ENCODE measurements at regions not wholly inside any gene's neighbourhood (a gene's known extent, or its start where the extent isn't known, plus 50 kb on each side); places are given as distances from the start of the nearest gene placed in this dataset.

- H3K27me3 ChIP-seq, result no peaks in the 10 kb centered on the region
- no peak overlapping the region for H3K27ac ChIP-seq
- H3K9me3 ChIP-seq, result no peaks in the 10 kb centered on the region
- TF ChIP-seq POLR2A (IDR thresholded peaks at IDR 0.05) (no peak), EP300 (IDR thresholded peaks at IDR 0.05) (no peak)
- TF ChIP-seq, protein P1, sequence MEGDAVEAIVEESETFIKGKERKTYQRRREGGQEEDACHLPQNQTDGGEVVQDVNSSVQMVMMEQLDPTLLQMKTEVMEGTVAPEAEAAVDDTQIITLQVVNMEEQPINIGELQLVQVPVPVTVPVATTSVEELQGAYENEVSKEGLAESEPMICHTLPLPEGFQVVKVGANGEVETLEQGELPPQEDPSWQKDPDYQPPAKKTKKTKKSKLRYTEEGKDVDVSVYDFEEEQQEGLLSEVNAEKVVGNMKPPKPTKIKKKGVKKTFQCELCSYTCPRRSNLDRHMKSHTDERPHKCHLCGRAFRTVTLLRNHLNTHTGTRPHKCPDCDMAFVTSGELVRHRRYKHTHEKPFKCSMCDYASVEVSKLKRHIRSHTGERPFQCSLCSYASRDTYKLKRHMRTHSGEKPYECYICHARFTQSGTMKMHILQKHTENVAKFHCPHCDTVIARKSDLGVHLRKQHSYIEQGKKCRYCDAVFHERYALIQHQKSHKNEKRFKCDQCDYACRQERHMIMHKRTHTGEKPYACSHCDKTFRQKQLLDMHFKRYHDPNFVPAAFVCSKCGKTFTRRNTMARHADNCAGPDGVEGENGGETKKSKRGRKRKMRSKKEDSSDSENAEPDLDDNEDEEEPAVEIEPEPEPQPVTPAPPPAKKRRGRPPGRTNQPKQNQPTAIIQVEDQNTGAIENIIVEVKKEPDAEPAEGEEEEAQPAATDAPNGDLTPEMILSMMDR (IDR thresholded peaks at IDR 0.05), result no peak
- intact Hi-C loops (cut with DNase I), result no loop called here
- no peak for DNase-seq
- 71 to 77% (median 74%) methylated on average over 8 of the region's 8 CpGs for WGBS, 3 donors
- H3K4me3 ChIP-seq, result no peak overlapping the region
- no peaks in the 10 kb centered on the region for H3K36me3 ChIP-seq
- no peaks in the 10 kb centered on the region for H3K4me1 ChIP-seq (ENCODE audit: insufficient read depth)
Observed at GRCh38 chr2:40546439-40547191, 94.7 kb upstream of the SLC8A1 start.

- no peak for DNase-seq
- intact Hi-C loops (cut with DNase I), result no loop called here
- no peaks in the 10 kb centered on the region for H3K36me3 ChIP-seq
- no peak overlapping the region for H3K27ac ChIP-seq
- TF ChIP-seq POLR2A (IDR thresholded peaks at IDR 0.05) (no peak), EP300 (IDR thresholded peaks at IDR 0.05) (no peak)
- TF ChIP-seq, protein P1 (IDR thresholded peaks at IDR 0.05), result no peak
- WGBS, 3 donors, result 95 to 98% (median 95%) methylated on average over 1 of the region's 1 CpG
- H3K4me3 ChIP-seq, result no peak overlapping the region
- no peaks in the 10 kb centered on the region for H3K9me3 ChIP-seq
- no peaks in the 10 kb centered on the region for H3K27me3 ChIP-seq
- H3K4me1 ChIP-seq (ENCODE audit: insufficient read depth), result no peaks in the 10 kb centered on the region
Observed at GRCh38 chr2:40548521-40548920, 96.6 kb upstream of the SLC8A1 start.

GRCh38 chr2:40550085-40550484 is 98.2 kb upstream of the SLC8A1 start:
- Histone ChIP-seq H3K36me3 (no peaks in the 10 kb centered on the region), H3K4me3 (no peak overlapping the region), H3K4me1 (ENCODE audit: insufficient read depth) (no peaks in the 10 kb centered on the region), H3K27ac (no peak overlapping the region), H3K27me3 (no peaks in the 10 kb centered on the region), H3K9me3 (no peaks in the 10 kb centered on the region)
- WGBS, 3 donors, result 91 to 100% (median 95%) methylated on average over 1 of the region's 1 CpG
- intact Hi-C loops (cut with DNase I), result loop anchor here in 1 of 4 donors (10.0 kb wide), 1 partner anchor 635 kb away; no protein-coding TSS in a partner anchor
- no peak for TF ChIP-seq POLR2A (IDR thresholded peaks at IDR 0.05)
- TF ChIP-seq, protein P1 (IDR thresholded peaks at IDR 0.05), result no peak
- TF ChIP-seq EP300 (IDR thresholded peaks at IDR 0.05), result no peak
- no peak for DNase-seq

- Histone ChIP-seq H3K9me3 (no peaks in the 10 kb centered on the region), H3K4me3 (no peak overlapping the region), H3K4me1 (ENCODE audit: insufficient read depth) (no peaks in the 10 kb centered on the region), H3K27ac (no peak overlapping the region), H3K36me3 (no peaks in the 10 kb centered on the region), H3K27me3 (no peaks in the 10 kb centered on the region)
- TF ChIP-seq, protein P1 (IDR thresholded peaks at IDR 0.05), result no peak
- no peak for TF ChIP-seq EP300 (IDR thresholded peaks at IDR 0.05)
- no peak for TF ChIP-seq POLR2A (IDR thresholded peaks at IDR 0.05)
- DNase-seq, result no peak
- intact Hi-C loops (cut with DNase I), result loop anchor here in 1 of 4 donors (10.0 kb wide), 1 partner anchor 636 kb away; no protein-coding TSS in a partner anchor
- WGBS, 3 donors, result 82 to 91% (median 90%) methylated on average over 3 of the region's 3 CpGs
Observed at GRCh38 chr2:40551081-40551480, 99.2 kb upstream of the SLC8A1 start.
